CD4-positive, alpha-beta memory T cell (primary cell): ENCODE measurements at regions not wholly inside any gene's neighbourhood (a gene's known extent, or its start where the extent isn't known, plus 50 kb on each side); places are given as distances from the start of the nearest gene placed in this dataset.

Experiments used
- CTCF ChIA-PET: fragments of 350-600 bp; sonication (Branson Sonifier 250); formaldehyde crosslinking; loops from one replicate; lab custom pipeline; 2021; ENCODE audit warnings: inconsistent platforms; ENCODE audit not compliant: partially characterized antibody; lab: Charles Lee
- POLR2A ChIA-PET: fragments of 350-600 bp; sonication (Branson Sonifier 250); formaldehyde crosslinking; loops from one replicate; lab custom pipeline; 2021; ENCODE audit not compliant: partially characterized antibody; lab: Charles Lee
- DNase-seq, 5 donors: peaks; one replicate each; pipeline versions ENCODE4 v3.0.0 to v3.0.0-alpha.2; 2020 to 2022; ENCODE audit warnings: mixed read lengths in 1 of 5
- H3K27ac ChIP-seq: one replicate; pipeline ENCODE4 v1.7.0; 2013; ENCODE audit warnings: low read depth, low read length
- H3K27me3 ChIP-seq: 2 replicates; pipeline ENCODE4 v1.7.0; 2013; ENCODE audit warnings: mild to moderate bottlenecking, low read length, moderate library complexity; ENCODE audit not compliant: insufficient read depth
- H3K36me3 ChIP-seq: 2 replicates; pipeline ENCODE4 v1.7.0; 2013; ENCODE audit warnings: mild to moderate bottlenecking, low read length, moderate library complexity; ENCODE audit not compliant: insufficient read depth
- H3K4me1 ChIP-seq: 2 replicates; pipeline ENCODE4 v1.7.0; 2013; ENCODE audit warnings: mild to moderate bottlenecking, low read length, moderate library complexity; ENCODE audit not compliant: insufficient read depth
- H3K4me3 ChIP-seq, 2 donors: one replicate each; pipeline ENCODE4 v1.7.0; 2013; ENCODE audit warnings: low read length in 2 of 2, mild to moderate bottlenecking in 1 of 2
- H3K9me3 ChIP-seq, 2 donors: one replicate each; pipeline ENCODE4 v1.7.0; 2013; ENCODE audit warnings: low read length in 2 of 2, control low read depth in 1 of 2; ENCODE audit not compliant: control insufficient read depth in 1 of 2
- H3K27ac Mint-ChIP-seq, 7 donors: one replicate each; pipeline ENCODE4 v1.8.0; 2020 to 2021; ENCODE audit warnings: mixed read lengths in 7 of 7, mild to moderate bottlenecking in 6 of 7, inconsistent platforms in 3 of 7, moderate library complexity in 3 of 7
- H3K27me3 Mint-ChIP-seq, 2 donors: one replicate each; pipeline ENCODE4 v1.8.0; 2020 to 2021; ENCODE audit warnings: mixed read lengths in 2 of 2
- H3K36me3 Mint-ChIP-seq, 2 donors: one replicate each; pipeline ENCODE4 v1.8.0; 2020 to 2021; ENCODE audit warnings: mixed read lengths in 2 of 2, inconsistent platforms in 1 of 2, mild to moderate bottlenecking in 1 of 2
- H3K4me1 Mint-ChIP-seq, 4 donors: one replicate each; pipeline ENCODE4 v1.8.0; 2020 to 2021; ENCODE audit warnings: mixed read lengths in 4 of 4, mild to moderate bottlenecking in 1 of 4
- H3K4me3 Mint-ChIP-seq, 8 donors: one replicate each; pipeline ENCODE4 v1.8.0; 2020 to 2021; ENCODE audit warnings: mixed read lengths in 8 of 8, mild to moderate bottlenecking in 7 of 8, moderate library complexity in 6 of 8, inconsistent platforms in 3 of 8
- H3K9me3 Mint-ChIP-seq, 8 donors: one replicate each; pipeline ENCODE4 v1.8.0; 2020 to 2021; ENCODE audit warnings: mixed read lengths in 8 of 8, mild to moderate bottlenecking in 5 of 8, inconsistent platforms in 3 of 8, moderate library complexity in 1 of 8
- intact Hi-C: fragments of 100-400 bp; cut with micrococcal nuclease; formaldehyde crosslinking; loops from one replicate; pipeline ENCODE4 v1.15.1; 2023

DNA sequence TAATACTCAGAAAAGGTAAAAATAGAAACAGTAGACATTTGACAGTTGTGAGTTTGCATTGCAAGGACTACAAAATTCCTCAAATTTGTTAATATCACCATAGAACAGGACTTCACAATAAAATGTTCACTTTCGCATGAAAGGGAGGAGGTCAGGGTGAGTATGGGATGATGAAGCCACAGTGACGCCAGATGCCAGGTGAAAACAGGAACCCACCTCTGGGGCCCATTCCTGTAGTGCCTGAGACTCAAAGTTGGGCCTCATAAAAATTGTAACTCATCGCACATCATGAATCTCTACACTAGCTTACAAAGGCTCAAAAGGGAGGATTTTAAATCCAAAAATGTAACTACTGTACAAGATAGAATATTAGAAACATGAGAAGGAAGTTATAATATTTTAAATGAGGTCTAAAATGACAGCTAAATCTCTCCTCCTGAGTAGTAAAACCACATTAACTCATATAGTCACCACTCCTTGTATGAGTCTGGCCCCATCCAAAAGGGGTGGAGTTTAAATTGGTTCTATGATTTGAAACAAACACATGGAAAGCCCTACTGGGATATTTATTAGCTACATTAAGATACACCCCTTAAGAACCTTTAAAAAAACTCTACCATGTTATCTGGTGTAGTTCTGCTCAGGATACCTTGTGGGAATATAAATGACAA lies 93.7 kb downstream of the ETS2 start:
- H3K27me3 ChIP-seq = no peaks in the 10 kb centered on the region
- Mint-ChIP-seq H3K4me3 (no peak overlapping the region), H3K4me1 (no peaks in the 10 kb centered on the region), H3K27ac (no peak overlapping the region), H3K36me3 (no peaks in the 10 kb centered on the region), H3K27me3 (peaks cover 6 to 7% of the 10 kb centered on the region in 2 donors), H3K9me3 (peaks cover 0 to 9% (median 4%) of the 10 kb centered on the region in 8 donors)
- no peak overlapping the region for H3K4me3 ChIP-seq
- CTCF ChIA-PET = no interaction called here
- no peaks in the 10 kb centered on the region for H3K9me3 ChIP-seq
- no peak overlapping the region for H3K27ac ChIP-seq
- POLR2A ChIA-PET = no interaction called here
- no peak for DNase-seq
- H3K4me1 ChIP-seq = no peaks in the 10 kb centered on the region
- no peaks in the 10 kb centered on the region for H3K36me3 ChIP-seq
- intact Hi-C loops = no loop called here

DNA sequence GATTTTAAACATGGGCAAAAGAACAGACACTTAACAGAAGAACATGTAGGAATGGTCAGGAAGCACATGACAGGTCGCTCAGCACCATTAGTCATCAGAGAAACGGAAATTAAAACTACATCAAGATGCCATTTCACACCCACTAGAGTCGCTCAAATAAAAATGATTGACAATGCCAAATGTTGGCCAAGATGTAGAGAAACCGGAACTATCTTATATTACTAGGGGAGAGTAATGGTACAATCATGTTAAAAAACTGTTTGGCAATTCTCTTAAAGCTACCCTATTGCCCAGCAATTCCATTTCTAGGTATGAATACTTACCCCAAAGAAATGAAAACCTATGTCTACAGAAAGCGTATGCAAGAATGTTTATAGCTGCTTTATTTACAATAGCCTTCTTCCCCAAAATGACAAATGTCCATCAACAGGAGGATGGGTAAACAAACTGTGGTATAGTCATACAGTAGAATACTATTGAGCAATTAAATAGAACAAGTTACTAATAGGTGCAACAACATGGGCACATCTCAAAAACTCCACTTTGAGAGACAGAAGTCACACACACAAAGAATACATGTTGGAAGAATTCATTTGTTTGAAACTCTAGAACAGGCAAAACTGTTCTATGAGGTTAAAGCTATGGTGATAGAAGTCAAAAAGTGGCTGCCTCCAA lies 92.8 kb downstream of the ETS2 start:
- H3K4me3 Mint-ChIP-seq = no peak overlapping the region
- H3K9me3 Mint-ChIP-seq = peaks cover 0 to 9% (median 3%) of the 10 kb centered on the region in 8 donors
- H3K4me1 ChIP-seq = no peaks in the 10 kb centered on the region
- H3K27me3 Mint-ChIP-seq = peaks cover 6 to 7% of the 10 kb centered on the region in 2 donors
- DNase-seq = no peak
- POLR2A ChIA-PET = no interaction called here
- H3K27ac ChIP-seq = no peak overlapping the region
- H3K27me3 ChIP-seq = no peaks in the 10 kb centered on the region
- no peaks in the 10 kb centered on the region for H3K9me3 ChIP-seq
- no peak overlapping the region for H3K27ac Mint-ChIP-seq
- H3K36me3 ChIP-seq = no peaks in the 10 kb centered on the region
- no peaks in the 10 kb centered on the region for H3K36me3 Mint-ChIP-seq
- CTCF ChIA-PET = no interaction called here
- H3K4me3 ChIP-seq = no peak overlapping the region
- no peaks in the 10 kb centered on the region for H3K4me1 Mint-ChIP-seq
- intact Hi-C loops = no loop called here

DNA sequence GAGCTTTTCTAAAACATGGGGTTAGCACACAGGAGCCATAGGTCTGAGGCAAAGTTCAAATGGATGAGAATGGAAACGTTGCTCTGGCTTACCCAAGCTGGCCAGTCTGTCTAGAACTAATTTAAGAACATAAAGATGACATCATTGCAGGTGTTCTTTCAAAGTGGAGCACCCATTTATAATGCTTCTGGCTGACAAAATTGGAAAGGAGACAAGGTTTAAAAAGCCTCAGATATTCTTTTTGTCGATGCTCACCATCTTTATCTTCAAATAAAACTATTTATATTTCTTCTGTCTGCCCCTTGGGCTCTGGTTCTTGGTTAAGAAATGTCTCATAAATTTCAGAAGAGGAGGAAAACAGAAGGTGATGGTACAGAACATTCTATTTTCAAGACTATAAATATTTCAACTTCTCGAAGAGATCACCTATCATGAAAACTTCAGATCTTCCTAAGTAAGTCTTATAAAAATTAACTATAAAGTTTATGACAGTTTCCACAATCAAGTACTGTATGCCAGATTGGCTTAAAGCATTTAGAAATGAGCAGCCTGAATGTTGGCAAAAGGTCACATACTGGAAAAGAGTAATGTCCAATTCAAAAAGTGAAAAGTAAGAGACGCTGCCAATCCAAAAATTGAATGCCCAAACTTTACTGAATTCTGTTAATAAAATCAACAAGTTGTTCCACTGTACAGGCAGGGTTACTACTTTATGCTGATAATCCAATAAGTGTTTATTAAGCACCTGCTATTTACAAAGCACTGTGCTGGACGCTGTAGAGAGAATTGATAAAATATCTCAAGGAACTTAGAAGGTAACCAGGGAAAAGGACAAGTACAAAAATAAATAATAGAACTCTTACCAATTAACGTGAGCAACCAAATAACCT lies 92.0 kb downstream of the ETS2 start:
- POLR2A ChIA-PET = no interaction called here
- H3K4me1 Mint-ChIP-seq = no peaks in the 10 kb centered on the region
- DNase-seq = no peak
- H3K9me3 ChIP-seq = no peaks in the 10 kb centered on the region
- no peak overlapping the region for H3K27ac ChIP-seq
- H3K36me3 Mint-ChIP-seq = no peaks in the 10 kb centered on the region
- intact Hi-C loops = no loop called here
- H3K36me3 ChIP-seq = no peaks in the 10 kb centered on the region
- CTCF ChIA-PET = no interaction called here
- H3K4me3 Mint-ChIP-seq = no peak overlapping the region
- H3K4me1 ChIP-seq = no peaks in the 10 kb centered on the region
- peaks cover 0 to 10% (median 3%) of the 10 kb centered on the region in 8 donors for H3K9me3 Mint-ChIP-seq
- H3K27me3 ChIP-seq = no peaks in the 10 kb centered on the region
- no peak overlapping the region for H3K4me3 ChIP-seq
- H3K27ac Mint-ChIP-seq = no peak overlapping the region
- H3K27me3 Mint-ChIP-seq = peaks cover 7 to 8% of the 10 kb centered on the region in 2 donors

DNA sequence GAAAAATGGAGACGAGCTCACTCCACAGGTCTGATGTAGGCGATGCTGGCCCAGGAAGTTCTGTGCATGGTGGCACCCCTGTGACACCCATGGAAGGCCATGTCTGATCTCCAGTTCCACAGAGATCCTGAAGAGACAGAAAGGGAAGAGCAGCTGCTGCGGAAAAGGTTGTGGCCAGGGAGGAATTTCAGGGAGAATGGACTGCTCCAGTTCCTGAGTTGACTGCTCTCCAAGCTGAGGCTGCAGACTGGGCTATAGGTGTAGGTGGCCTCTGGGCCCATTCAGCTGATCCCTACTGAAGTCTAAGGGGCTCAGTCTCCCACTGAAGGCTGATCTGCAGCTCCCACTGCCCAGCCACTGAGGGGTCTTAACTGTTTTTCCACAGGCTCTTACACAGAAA lies 89.2 kb downstream of the ETS2 start:
- H3K4me1 Mint-ChIP-seq = no peaks in the 10 kb centered on the region
- no peak overlapping the region for H3K27ac ChIP-seq
- intact Hi-C loops = no loop called here
- peaks cover 6 to 17% of the 10 kb centered on the region in 2 donors for H3K27me3 Mint-ChIP-seq
- H3K36me3 Mint-ChIP-seq = no peaks in the 10 kb centered on the region
- H3K27ac Mint-ChIP-seq = no peak overlapping the region
- no peak overlapping the region for H3K4me3 ChIP-seq
- H3K9me3 Mint-ChIP-seq = peaks cover 0 to 9% (median 2%) of the 10 kb centered on the region in 8 donors
- H3K36me3 ChIP-seq = no peaks in the 10 kb centered on the region
- H3K9me3 ChIP-seq = no peaks in the 10 kb centered on the region
- CTCF ChIA-PET = no interaction called here
- no peaks in the 10 kb centered on the region for H3K27me3 ChIP-seq
- no peaks in the 10 kb centered on the region for H3K4me1 ChIP-seq
- H3K4me3 Mint-ChIP-seq = no peak overlapping the region
- no peak for DNase-seq
- POLR2A ChIA-PET = no interaction called here

DNA sequence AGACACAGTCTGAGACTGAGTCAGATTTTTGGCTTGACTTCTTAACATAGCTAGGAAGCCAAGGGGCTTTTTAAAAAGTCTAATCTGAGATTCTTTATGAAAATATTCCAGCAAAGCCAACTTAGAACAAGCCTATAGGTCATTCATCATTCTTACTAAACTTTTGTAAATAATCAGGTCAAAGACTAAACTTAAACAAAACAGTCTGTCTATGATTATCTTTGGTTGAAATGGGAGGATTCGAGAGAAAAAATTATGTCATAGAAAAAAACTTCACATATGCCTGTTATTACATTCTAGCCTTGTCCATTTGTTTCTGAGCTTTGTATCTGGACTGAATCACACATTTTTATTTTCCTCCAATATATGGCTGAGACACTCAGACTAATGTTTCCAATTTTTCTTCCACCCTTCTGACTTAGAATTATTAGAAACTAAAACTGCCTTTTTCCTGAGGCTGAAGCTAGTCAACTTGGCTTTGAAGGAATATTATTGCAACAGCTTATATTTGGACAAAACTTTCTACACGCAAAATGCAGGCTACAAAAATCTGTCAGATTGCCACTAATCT lies 83.3 kb downstream of the ETS2 start:
- POLR2A ChIA-PET = no interaction called here

DNA sequence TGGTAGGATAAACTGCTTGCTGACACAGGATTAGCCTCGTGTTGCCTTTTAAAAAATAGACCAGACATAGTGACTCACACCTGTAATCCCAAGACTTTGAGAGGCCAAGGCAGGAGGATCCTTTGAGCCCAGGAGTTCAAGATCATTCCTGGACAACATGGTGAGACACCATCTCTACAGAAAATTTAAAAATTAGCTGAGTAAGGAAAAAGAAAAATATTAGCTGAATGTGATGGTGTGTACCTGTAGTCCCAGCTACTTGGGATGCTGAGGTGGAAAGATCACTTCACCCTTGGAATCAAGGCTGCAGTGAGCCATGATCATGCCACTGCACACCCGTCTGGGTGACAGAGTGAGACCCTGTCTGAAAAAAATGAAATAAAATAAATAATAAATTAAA lies 82.0 kb downstream of the ETS2 start:
- no peaks in the 10 kb centered on the region for H3K4me1 Mint-ChIP-seq
- no peak overlapping the region for H3K4me3 Mint-ChIP-seq
- H3K27me3 Mint-ChIP-seq = peaks cover 12 to 14% of the 10 kb centered on the region in 2 donors
- H3K36me3 Mint-ChIP-seq = no peaks in the 10 kb centered on the region
- POLR2A ChIA-PET = no interaction called here
- CTCF ChIA-PET = no interaction called here
- Histone ChIP-seq H3K9me3 (no peaks in the 10 kb centered on the region), H3K27me3 (no peaks in the 10 kb centered on the region), H3K36me3 (no peaks in the 10 kb centered on the region), H3K4me3 (no peak overlapping the region), H3K4me1 (no peaks in the 10 kb centered on the region), H3K27ac (no peak overlapping the region)
- H3K9me3 Mint-ChIP-seq = peaks cover 0 to 54% (median 43%) of the 10 kb centered on the region in 8 donors
- H3K27ac Mint-ChIP-seq = no peak overlapping the region
- intact Hi-C loops = no loop called here
- DNase-seq = no peak

More for the DNA sequence above, 83.3 kb downstream of the ETS2 start:
- Mint-ChIP-seq H3K27ac (no peak overlapping the region), H3K4me3 (no peak overlapping the region), H3K9me3 (peaks cover 0 to 45% (median 34%) of the 10 kb centered on the region in 8 donors), H3K4me1 (no peaks in the 10 kb centered on the region), H3K36me3 (no peaks in the 10 kb centered on the region), H3K27me3 (peaks cover 9 to 16% of the 10 kb centered on the region in 2 donors)
- H3K27ac ChIP-seq = no peak overlapping the region
- CTCF ChIA-PET = no interaction called here
- H3K9me3 ChIP-seq = no peaks in the 10 kb centered on the region
- no peaks in the 10 kb centered on the region for H3K27me3 ChIP-seq
- no peak for DNase-seq
- no peaks in the 10 kb centered on the region for H3K4me1 ChIP-seq
- no peaks in the 10 kb centered on the region for H3K36me3 ChIP-seq
- intact Hi-C loops = no loop called here
- no peak overlapping the region for H3K4me3 ChIP-seq
